Pancreas (tissue), 10 donors: ENCODE measurements at regions not wholly inside any gene's neighbourhood (a gene's known extent, or its start where the extent isn't known, plus 50 kb on each side); places are given as distances from the start of the nearest gene placed in this dataset.

Source experiments
- ATAC-seq, 4 donors: fragments of 200-7000 bp; cut with Tn5 transposase; one replicate each; pipeline versions ENCODE4 v1.8.0 to v1.9.1; 2020; ENCODE audit warnings: mild to moderate bottlenecking in 4 of 4, moderate library complexity in 4 of 4
- DNase-seq, 6 donors: peaks; one replicate each; pipeline ENCODE4 v3.0.0-alpha.2; 2020
- FAIRE-seq: peaks from 2 replicates; lab custom pipeline; 2012; peaks lifted over from hg19 to GRCh38; lab: Jason Lieb, UNC
- H3K27ac ChIP-seq, 4 donors: fragments of 200-600 bp; sonication (generic); 1 replicate in 3 of 4; 2 replicates in 1 of 4; pipeline versions ENCODE4 v1.5.0 to v1.8.0; 2020
- H3K27me3 ChIP-seq, 4 donors: fragments of 200-600 bp; one replicate each; pipeline ENCODE4 v1.8.0; 2021
- H3K36me3 ChIP-seq, 3 donors: fragments of 200-600 bp; sonication (generic) in 1 of 3; one replicate each; pipeline versions ENCODE4 v1.5.0 to v1.8.0; 2020 to 2021
- H3K4me1 ChIP-seq, 3 donors: fragments of 200-600 bp; one replicate each; pipeline ENCODE4 v1.8.0; 2021
- H3K4me3 ChIP-seq, 4 donors: fragments of 200-600 bp; sonication (generic) in 2 of 4; one replicate each; pipeline versions ENCODE4 v1.5.0 to v1.8.0; 2020 to 2021
- H3K9me3 ChIP-seq, 4 donors: fragments of 200-600 bp; one replicate each; pipeline ENCODE4 v1.8.0; 2021
- CTCF ChIP-seq, 4 donors: fragments of 200-600 bp; sonication (generic) in 3 of 4; IDR thresholded peaks; one replicate each; pipeline versions ENCODE4 v1.5.0 to v1.8.0; 2021; ENCODE audit warnings: antibody characterized with exemption in 4 of 4
- WGBS, 2 donors: extraction: QIAGEN DNeasy Blood & Tissue Kit; methylation state at CpG; one replicate each; pipeline ENCODE4 v1.1.7; 2013; 5-methylcytosine and 5-hydroxymethylcytosine counted together
- intact Hi-C, 3 donors: fragments of 100-400 bp; cut with DNase I; formaldehyde crosslinking; loops; one replicate each; pipeline versions ENCODE4 v1.11.1 to v1.14.2; 2022
- donor health status: healthy with polysubstance abuse.
- donor health status: DM: no; HTN: no; CAD: no; lungs with moderate emphysema.
- donor health status: DM: no; HTN: no; CAD: no.
- donor health status: control.
- donor health status: control.
- donor health status: Bipolar disorder and iron deficiency.
- donor health status: DM: yes; HTN: yes; CAD: no.
- donor health status: DM: no; HTN: no; CAD: no.
- donor health status: DM: no; HTN: no; CAD: no.
- donor health status: DM: yes; HTN: yes; CAD: no.

DNA sequence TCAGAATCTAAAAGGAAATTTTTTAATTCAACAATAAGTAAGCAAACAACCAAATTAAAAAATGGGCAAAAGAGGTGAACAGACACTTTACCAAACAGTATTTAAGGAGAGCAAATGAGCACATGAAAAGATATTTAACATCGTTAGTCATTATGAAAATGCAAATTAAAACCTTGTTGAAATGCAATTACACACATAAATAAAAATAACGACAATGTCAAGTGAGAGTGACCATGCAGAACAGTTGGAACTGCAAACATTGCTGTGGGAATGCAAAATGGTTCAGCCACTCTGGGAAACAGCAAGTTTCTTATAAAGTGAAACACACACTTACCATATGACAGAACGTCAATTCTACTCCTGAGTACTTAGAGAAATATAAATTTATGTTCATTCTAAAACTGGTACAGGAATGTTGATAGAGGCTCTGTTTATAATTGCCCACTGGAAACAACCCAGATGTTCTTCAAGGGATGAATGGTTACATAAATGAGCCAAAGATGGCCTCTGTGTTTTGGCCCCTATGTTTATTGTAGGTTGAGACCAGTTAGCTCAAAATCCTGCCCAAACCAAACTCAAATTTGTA, 678.1 kb downstream of the UQCRFS1 start:
- TF ChIP-seq CTCF (IDR thresholded peaks at IDR 0.05), result no peak
- intact Hi-C loops, result no loop called here
- DNase-seq (no peak), FAIRE-seq (no peak), ATAC-seq (no peak)
- WGBS, 2 donors, result 58 to 72% methylated on average over 3 of the region's 3 CpGs
- Histone ChIP-seq H3K27me3 (no peaks in the 10 kb centered on the region), H3K36me3 (no peaks in the 10 kb centered on the region), H3K9me3 (peaks cover 0 to 5% (median 0%) of the 10 kb centered on the region in 4 donors), H3K4me3 (no peak overlapping the region), H3K4me1 (no peaks in the 10 kb centered on the region), H3K27ac (no peak overlapping the region)

GRCh38 chr19:28532765-28533341, 680.1 kb downstream of the UQCRFS1 start:
- no peak for FAIRE-seq
- 57 to 59% methylated on average over 3 of the region's 3 CpGs for WGBS, 2 donors

DNA sequence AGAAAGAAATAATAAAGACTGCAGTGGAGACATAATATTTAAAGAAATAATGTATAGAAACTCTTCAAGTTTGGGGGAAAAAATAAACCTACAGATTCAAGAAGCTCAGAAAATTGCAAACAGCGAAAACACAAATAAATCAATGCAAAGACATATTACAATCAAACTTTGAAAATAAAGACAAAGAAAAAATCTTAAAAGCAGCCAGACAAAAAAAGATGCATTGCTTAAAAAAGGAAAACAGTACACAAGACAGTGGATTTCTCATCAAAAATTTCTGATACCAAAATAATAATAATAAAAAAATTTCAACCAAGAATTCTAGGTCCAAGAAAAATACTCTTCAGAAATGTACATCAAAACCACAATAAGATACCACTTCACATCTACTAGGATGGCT, 681.0 kb downstream of the UQCRFS1 start:
- WGBS, 2 donors, result 81 to 87% methylated on average over 1 of the region's 1 CpG

More at GRCh38 chr19:28532765-28533341, 680.1 kb downstream of the UQCRFS1 start:
- DNase-seq (no peak), ATAC-seq (no peak)
- Histone ChIP-seq H3K9me3 (peaks cover 0 to under 1% (median 0%) of the 10 kb centered on the region in 4 donors), H3K27me3 (no peaks in the 10 kb centered on the region), H3K36me3 (no peaks in the 10 kb centered on the region), H3K4me1 (no peaks in the 10 kb centered on the region), H3K4me3 (no peak overlapping the region), H3K27ac (no peak overlapping the region)
- TF ChIP-seq CTCF (IDR thresholded peaks at IDR 0.05), result no peak
- intact Hi-C loops, result no loop called here

GRCh38 chr19:28530406-28531035, 682.4 kb downstream of the UQCRFS1 start:
- intact Hi-C loops, result no loop called here
- no peak for DNase-seq
- FAIRE-seq, result no peak
- Histone ChIP-seq H3K9me3 (no peaks in the 10 kb centered on the region), H3K4me3 (no peak overlapping the region), H3K36me3 (no peaks in the 10 kb centered on the region), H3K27ac (no peak overlapping the region), H3K4me1 (no peaks in the 10 kb centered on the region), H3K27me3 (no peaks in the 10 kb centered on the region)
- no peak for TF ChIP-seq CTCF (IDR thresholded peaks at IDR 0.05)
- ATAC-seq, result no peak
- WGBS, 2 donors, result 58 to 65% methylated on average over 2 of the region's 2 CpGs

More for the DNA sequence above, 681.0 kb downstream of the UQCRFS1 start:
- Histone ChIP-seq H3K9me3 (no peaks in the 10 kb centered on the region), H3K27me3 (no peaks in the 10 kb centered on the region), H3K27ac (no peak overlapping the region), H3K4me3 (no peak overlapping the region), H3K36me3 (no peaks in the 10 kb centered on the region), H3K4me1 (no peaks in the 10 kb centered on the region)
- ATAC-seq (no peak), DNase-seq (no peak), FAIRE-seq (no peak)
- TF ChIP-seq CTCF (IDR thresholded peaks at IDR 0.05), result no peak
- intact Hi-C loops, result no loop called here

DNA sequence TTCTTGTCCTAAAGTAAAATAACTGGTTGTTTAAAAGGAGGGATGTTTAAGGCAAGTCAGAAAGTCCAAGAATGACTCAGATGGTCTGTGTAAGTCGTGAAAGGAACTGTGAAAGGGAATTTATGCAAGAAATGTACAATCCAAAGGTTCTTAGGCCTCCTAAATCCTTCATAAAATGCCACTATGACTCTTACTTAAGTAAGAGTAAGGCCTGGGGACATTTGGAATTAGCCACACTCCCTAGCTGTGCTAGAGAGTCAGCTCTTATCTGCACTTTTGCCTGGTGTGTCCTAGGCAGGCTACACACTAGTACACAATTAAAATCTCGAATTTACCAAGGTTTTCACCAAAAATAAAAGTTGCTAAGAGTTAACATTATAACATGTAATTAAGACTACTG, 686.9 kb downstream of the UQCRFS1 start:
- no peaks in the 10 kb centered on the region for H3K4me1 ChIP-seq
- no peaks in the 10 kb centered on the region for H3K27me3 ChIP-seq
- no peaks in the 10 kb centered on the region for H3K9me3 ChIP-seq
- no peak for TF ChIP-seq CTCF (IDR thresholded peaks at IDR 0.05)
- H3K27ac ChIP-seq, result no peak overlapping the region
- FAIRE-seq, result no peak
- no peak for DNase-seq
- H3K36me3 ChIP-seq, result no peaks in the 10 kb centered on the region
- intact Hi-C loops, result no loop called here
- no peak for ATAC-seq
- 59 to 76% methylated on average over 2 of the region's 2 CpGs for WGBS, 2 donors
- H3K4me3 ChIP-seq, result no peak overlapping the region
